Cardiac fibroblast (primary cell): ENCODE measurements at regions not wholly inside any gene's neighbourhood (a gene's known extent, or its start where the extent isn't known, plus 50 kb on each side); places are given as distances from the start of the nearest gene placed in this dataset.

Experiments
- DNase-seq, 2 donors: peaks; one replicate each; pipeline versions ENCODE4 v3.0.0 to v3.0.0-alpha.2; 2010; ENCODE audit warnings: low read depth in 2 of 2
- H3K4me3 ChIP-seq, 2 donors: replicated peaks in 1 of 2; 1 replicate in 1 of 2; 2 replicates in 1 of 2; pipeline ENCODE4 v1.5.1; 2011; ENCODE audit warnings: low read depth in 2 of 2, low read length in 2 of 2, mild to moderate bottlenecking in 2 of 2, moderate library complexity in 1 of 2
- CTCF ChIP-seq: IDR thresholded peaks from one replicate; pipeline ENCODE4 v1.5.1; 2011; ENCODE audit warnings: low read depth, mild to moderate bottlenecking, low read length, inconsistent platforms

DNA sequence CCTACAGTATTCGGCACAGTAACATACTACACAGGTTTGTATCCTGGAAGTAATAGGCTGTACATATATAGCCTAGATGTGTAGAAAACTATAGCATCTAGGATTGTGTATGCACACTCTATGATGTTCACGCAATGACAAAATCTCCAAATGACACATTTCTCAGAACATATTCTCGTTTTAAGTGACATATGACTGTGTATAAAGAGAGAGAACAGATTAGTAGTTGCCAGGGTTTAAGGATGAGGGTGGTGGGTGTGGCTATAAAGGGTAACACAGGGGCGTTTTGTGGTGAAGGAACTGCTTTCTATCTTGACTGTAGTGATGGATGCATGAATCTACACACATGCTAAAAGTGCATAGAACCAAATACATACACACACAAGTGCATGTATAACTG lies 101.2 kb downstream of the ARL4A start:
- TF ChIP-seq CTCF, result no peak
- DNase-seq, result no peak
- no peak overlapping the region for H3K4me3 ChIP-seq

DNA sequence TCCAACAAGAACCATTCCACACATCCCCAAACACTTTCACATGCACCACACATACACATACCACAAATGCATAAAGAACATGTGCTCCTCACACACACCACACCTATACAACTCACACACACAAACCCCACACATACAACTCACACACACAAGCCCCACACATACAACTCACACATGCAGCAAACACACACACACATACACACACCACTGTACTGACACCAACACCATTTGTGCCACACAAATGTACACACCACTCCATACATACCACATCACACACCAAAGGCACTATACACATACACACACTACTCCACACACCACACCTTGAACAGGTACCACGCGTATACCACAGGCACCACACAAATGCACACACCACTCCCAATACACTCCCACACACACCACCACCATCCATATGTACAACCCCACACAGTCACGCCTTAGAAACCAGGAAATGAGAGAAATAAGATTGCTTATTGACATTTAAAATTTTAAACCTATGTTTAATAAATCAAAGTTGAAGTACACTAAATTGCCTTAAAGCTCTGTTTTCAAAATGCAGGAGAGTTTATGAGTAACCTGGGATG lies 107.4 kb downstream of the ARL4A start:
- H3K4me3 ChIP-seq, result no peak overlapping the region
- TF ChIP-seq CTCF, result no peak

GRCh38 chr7:12796397-12797127 lies 109.1 kb downstream of the ARL4A start:
- no peak for TF ChIP-seq CTCF
- no peak for DNase-seq
- no peak overlapping the region for H3K4me3 ChIP-seq

More for the DNA sequence above, 107.4 kb downstream of the ARL4A start:
- DNase-seq, result no peak

- peak; percentile 7 to 19 for DNase-seq
- H3K4me3 ChIP-seq, result no peak overlapping the region
- no peak for TF ChIP-seq CTCF
These were observed 113.1 kb downstream of the ARL4A start for GRCh38 chr7:12800486-12800885.

DNA sequence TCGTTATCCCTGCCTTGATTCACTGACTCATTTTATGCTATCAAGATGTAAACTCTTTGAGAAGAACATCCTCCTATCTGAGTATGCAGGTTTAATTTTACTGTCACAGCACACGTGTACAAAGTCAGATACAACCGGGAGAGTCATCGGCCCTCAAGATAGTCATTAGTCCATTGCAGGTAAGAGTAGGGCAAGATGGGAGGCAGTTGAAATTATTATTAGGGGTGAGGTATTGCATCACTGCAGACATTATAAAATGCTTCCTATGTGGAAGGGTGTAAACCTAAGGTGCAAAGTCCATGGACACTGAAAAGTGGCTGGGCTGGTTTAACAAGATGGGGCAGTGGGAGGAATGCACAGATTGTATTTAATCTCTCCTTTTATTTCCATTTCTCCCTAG lies 113.7 kb downstream of the ARL4A start:
- no peak for TF ChIP-seq CTCF
- DNase-seq, result no peak
- H3K4me3 ChIP-seq, result no peak overlapping the region

GRCh38 chr7:12802070-12802469 lies 114.6 kb downstream of the ARL4A start:
- no peak for TF ChIP-seq CTCF
- no peak for DNase-seq
- no peak overlapping the region for H3K4me3 ChIP-seq
